WTC11 (cell line): ENCODE measurements at regions not wholly inside any gene's neighbourhood (a gene's known extent, or its start where the extent isn't known, plus 50 kb on each side); places are given as distances from the start of the nearest gene placed in this dataset.

Source experiments
- ATAC-seq: fragments of 200-7000 bp; cut with Tn5 transposase; 2 replicates; pipeline ENCODE4 v1.10.0; 2021; ENCODE audit warnings: mild to moderate bottlenecking, moderate library complexity
- CTCF ChIA-PET: fragments of 300-600 bp; sonication (Branson Sonifier 250); formaldehyde crosslinking; loops from one replicate; lab custom pipeline; 2021; ENCODE audit warnings: antibody characterized with exemption; lab: Charles Lee
- POLR2A ChIA-PET: fragments of 350-600 bp; sonication (Branson Sonifier 250); formaldehyde crosslinking; loops from one replicate; lab custom pipeline; 2021; ENCODE audit warnings: antibody characterized with exemption; lab: Charles Lee
- DNase-seq: peaks from one replicate; pipeline ENCODE4 v3.0.0; 2021; ENCODE audit warnings: low spot score
- H3K27ac Mint-ChIP-seq: 2 replicates; pipeline ENCODE4 v1.8.0; 2021; ENCODE audit warnings: mixed read lengths
- H3K27me3 Mint-ChIP-seq: 2 replicates; pipeline ENCODE4 v1.8.0; 2021; ENCODE audit warnings: low read depth, mild to moderate bottlenecking, moderate library complexity, mixed read lengths
- H3K36me3 Mint-ChIP-seq: 2 replicates; pipeline ENCODE4 v1.8.0; 2021; ENCODE audit warnings: mixed read lengths
- H3K4me1 Mint-ChIP-seq: 2 replicates; pipeline ENCODE4 v1.8.0; 2022; ENCODE audit warnings: mixed read lengths
- H3K4me3 Mint-ChIP-seq: 2 replicates; pipeline ENCODE4 v1.8.0; 2021; ENCODE audit warnings: mild to moderate bottlenecking, moderate library complexity, mixed read lengths
- H3K9me3 Mint-ChIP-seq: 2 replicates; pipeline ENCODE4 v1.8.0; 2021; ENCODE audit warnings: mixed read lengths
- E2F1 ChIP-seq: sonication (generic); formaldehyde crosslinking; IDR thresholded peaks from 2 replicates; pipeline ENCODE4 v1.8.0; 2022; ENCODE audit warnings: mild to moderate bottlenecking, missing genetic modification reagents
- E2F5 ChIP-seq: sonication (generic); formaldehyde crosslinking; IDR thresholded peaks from 2 replicates; pipeline ENCODE4 v1.8.1; 2022; ENCODE audit warnings: mild to moderate bottlenecking, moderate library complexity, missing genetic modification reagents
- ESRRA ChIP-seq: sonication (generic); formaldehyde crosslinking; IDR thresholded peaks from 2 replicates; pipeline ENCODE4 v1.8.1; 2022; ENCODE audit warnings: mild to moderate bottlenecking, missing genetic modification reagents, borderline replicate concordance
- ETV6 ChIP-seq: sonication (generic); formaldehyde crosslinking; IDR thresholded peaks from 2 replicates; pipeline ENCODE4 v1.8.1; 2022; ENCODE audit warnings: mild to moderate bottlenecking, missing genetic modification reagents
- FOXP1 ChIP-seq: sonication (generic); formaldehyde crosslinking; IDR thresholded peaks from 2 replicates; pipeline ENCODE4 v1.8.0; 2022; ENCODE audit warnings: missing genetic modification reagents, mild to moderate bottlenecking, moderate library complexity, borderline replicate concordance
- IRF2 ChIP-seq: sonication (generic); formaldehyde crosslinking; IDR thresholded peaks from 2 replicates; pipeline ENCODE4 v1.8.0; 2022; ENCODE audit warnings: low read depth, missing genetic modification reagents, borderline replicate concordance
- JUN ChIP-seq: sonication (generic); formaldehyde crosslinking; IDR thresholded peaks from 2 replicates; pipeline ENCODE4 v1.8.0; 2023; ENCODE audit warnings: mild to moderate bottlenecking, missing genetic modification reagents
- NFATC4 ChIP-seq: fragments of 250-450 bp; sonication (Bioruptor Pico); IDR thresholded peaks from 2 replicates; pipeline ENCODE4 v1.9.0; 2021; ENCODE audit warnings: mild to moderate bottlenecking
- NFYB ChIP-seq: sonication (generic); formaldehyde crosslinking; conservative IDR thresholded peaks from 2 replicates; pipeline ENCODE4 v1.8.0; 2022; ENCODE audit warnings: low read depth, missing genetic modification reagents
- NR3C1 ChIP-seq: sonication (generic); formaldehyde crosslinking; conservative IDR thresholded peaks from 2 replicates; pipeline ENCODE4 v1.8.1; 2023; ENCODE audit warnings: low read depth, mild to moderate bottlenecking, missing genetic modification reagents
- SP1 ChIP-seq: sonication (generic); formaldehyde crosslinking; conservative IDR thresholded peaks from 2 replicates; pipeline ENCODE4 v1.8.1; 2022; ENCODE audit warnings: missing genetic modification reagents
- TP53 ChIP-seq: sonication (generic); formaldehyde crosslinking; IDR thresholded peaks from 2 replicates; pipeline ENCODE4 v1.8.1; 2023; ENCODE audit warnings: mild to moderate bottlenecking, missing genetic modification reagents
- USF2 ChIP-seq: sonication (generic); formaldehyde crosslinking; IDR thresholded peaks from 2 replicates; pipeline ENCODE4 v1.8.1; 2023; ENCODE audit warnings: mild to moderate bottlenecking, missing genetic modification reagents, moderate library complexity
- ZMAT4 ChIP-seq: fragments of 250-450 bp; sonication (Bioruptor Pico); IDR thresholded peaks from 2 replicates; pipeline ENCODE4 v1.9.0; 2021; ENCODE audit warnings: mild to moderate bottlenecking
- ZNF121 ChIP-seq: sonication (generic); formaldehyde crosslinking; IDR thresholded peaks from 2 replicates; pipeline ENCODE4 v1.8.0; 2023; ENCODE audit warnings: missing genetic modification reagents
- ZNF138 ChIP-seq: sonication (generic); formaldehyde crosslinking; conservative IDR thresholded peaks from 2 replicates; pipeline ENCODE4 v1.8.1; 2022; ENCODE audit warnings: mild to moderate bottlenecking, moderate library complexity, missing genetic modification reagents
- ZNF219 ChIP-seq: sonication (generic); formaldehyde crosslinking; IDR thresholded peaks from 2 replicates; pipeline ENCODE4 v1.8.0; 2023; ENCODE audit warnings: missing genetic modification reagents, mild to moderate bottlenecking, borderline replicate concordance
- TF ChIP-seq, protein P1 (sequence below): sonication (generic); formaldehyde crosslinking; IDR thresholded peaks from 2 replicates; pipeline ENCODE4 v1.8.1; 2023; ENCODE audit warnings: mild to moderate bottlenecking, missing genetic modification reagents, moderate library complexity

- no peak for TF ChIP-seq E2F5 (CRISPR knock-in tag)
- TF ChIP-seq FOXP1 (CRISPR knock-in tag) = no peak
Observed at GRCh38 chr1:242754926-242755325, 230.4 kb upstream of the PLD5 start (continued).

GRCh38 chr1:242754125-242754524 is 229.6 kb upstream of the PLD5 start:
- Mint-ChIP-seq H3K36me3 (no peaks in the 10 kb centered on the region), H3K27me3 (no peaks in the 10 kb centered on the region), H3K4me1 (no peaks in the 10 kb centered on the region), H3K4me3 (no peak overlapping the region), H3K27ac (no peak overlapping the region), H3K9me3 (peaks cover 5% of the 10 kb centered on the region)
- POLR2A ChIA-PET = no interaction called here
- DNase-seq = no peak
- ATAC-seq = no peak
- CTCF ChIA-PET = interaction anchor here (0.9 kb wide), 1 partner anchor 102 kb away, joined by 3 read pairs; no protein-coding TSS in a partner anchor
- TF ChIP-seq ETV6 (CRISPR knock-in tag) (no peak), IRF2 (CRISPR knock-in tag) (no peak), USF2 (CRISPR knock-in tag) (no peak), NFATC4 (CRISPR knock-in tag) (no peak), ZNF121 (CRISPR knock-in tag) (no peak), ESRRA (CRISPR knock-in tag) (no peak), ZMAT4 (CRISPR knock-in tag) (no peak), SP1 (no peak), ZNF138 (CRISPR knock-in tag) (no peak)

GRCh38 chr1:242747233-242747632 is 222.7 kb upstream of the PLD5 start:
- DNase-seq (no peak), ATAC-seq (no peak)
- POLR2A ChIA-PET = no interaction called here
- no peak overlapping the region for H3K27ac Mint-ChIP-seq
- H3K27me3 Mint-ChIP-seq = no peaks in the 10 kb centered on the region
- no peaks in the 10 kb centered on the region for H3K4me1 Mint-ChIP-seq
- CTCF ChIA-PET = no interaction called here
- no peak for TF ChIP-seq TP53 (CRISPR knock-in tag)
- TF ChIP-seq JUN (CRISPR knock-in tag) = no peak
- no peak for TF ChIP-seq NFYB (CRISPR knock-in tag)
- H3K9me3 Mint-ChIP-seq = no peaks in the 10 kb centered on the region
- no peak overlapping the region for H3K4me3 Mint-ChIP-seq
- H3K36me3 Mint-ChIP-seq = no peaks in the 10 kb centered on the region

DNA sequence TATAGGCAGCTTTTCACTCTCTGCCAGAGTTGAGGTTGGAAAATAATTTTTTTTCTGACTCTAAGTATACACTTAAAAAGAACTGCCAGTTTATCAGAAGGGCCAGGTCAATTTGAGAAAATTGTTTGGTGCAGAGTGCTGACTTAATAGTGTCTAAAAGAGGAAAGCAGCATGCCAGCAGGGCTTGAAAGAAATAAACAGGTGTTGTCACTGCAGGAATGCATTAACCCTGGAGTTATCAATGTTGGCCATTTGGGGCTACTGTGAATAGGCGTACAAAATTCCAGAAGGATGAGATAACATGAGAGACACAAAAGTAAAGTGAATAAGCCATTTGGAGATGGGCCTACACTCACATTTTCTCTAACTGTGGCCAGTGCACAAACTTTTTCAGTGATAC is 220.6 kb upstream of the PLD5 start:
- TF ChIP-seq, protein P1, sequence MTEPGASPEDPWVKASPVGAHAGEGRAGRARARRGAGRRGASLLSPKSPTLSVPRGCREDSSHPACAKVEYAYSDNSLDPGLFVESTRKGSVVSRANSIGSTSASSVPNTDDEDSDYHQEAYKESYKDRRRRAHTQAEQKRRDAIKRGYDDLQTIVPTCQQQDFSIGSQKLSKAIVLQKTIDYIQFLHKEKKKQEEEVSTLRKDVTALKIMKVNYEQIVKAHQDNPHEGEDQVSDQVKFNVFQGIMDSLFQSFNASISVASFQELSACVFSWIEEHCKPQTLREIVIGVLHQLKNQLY (CRISPR knock-in tag) = no peak
- no peak for TF ChIP-seq NR3C1 (CRISPR knock-in tag)
- TF ChIP-seq ZNF219 = no peak
- no peak for TF ChIP-seq TP53 (CRISPR knock-in tag)
- TF ChIP-seq E2F1 (CRISPR knock-in tag) = no peak
- Mint-ChIP-seq H3K9me3 (peaks cover 15% of the 10 kb centered on the region), H3K4me3 (no peak overlapping the region), H3K27me3 (no peaks in the 10 kb centered on the region), H3K4me1 (no peaks in the 10 kb centered on the region), H3K36me3 (peaks cover 8% of the 10 kb centered on the region; the same call in 1 of the 2 replicates), H3K27ac (no peak overlapping the region)
- ATAC-seq = no peak
- ChIA-PET CTCF (no interaction called here), POLR2A (no interaction called here)
- no peak for DNase-seq
